GM20000 (cell line): ENCODE measurements at regions not wholly inside any gene's neighbourhood (a gene's known extent, or its start where the extent isn't known, plus 50 kb on each side); places are given as distances from the start of the nearest gene placed in this dataset.

Experiments used
- DNase-seq: peaks from one replicate; pipeline ENCODE4 v3.0.0; 2012; ENCODE audit warnings: low spot score
- TF ChIP-seq, protein P1 (sequence below): IDR thresholded peaks from 2 replicates; pipeline ENCODE4 v1.5.1; 2012; ENCODE audit warnings: mild to moderate bottlenecking, control low read depth; ENCODE audit errors: extremely low read depth, missing control alignments

GRCh38 chr5:117682416-117682815, 1107.8 kb upstream of the SEMA6A start:
- DNase-seq = no peak
- TF ChIP-seq, protein P1, sequence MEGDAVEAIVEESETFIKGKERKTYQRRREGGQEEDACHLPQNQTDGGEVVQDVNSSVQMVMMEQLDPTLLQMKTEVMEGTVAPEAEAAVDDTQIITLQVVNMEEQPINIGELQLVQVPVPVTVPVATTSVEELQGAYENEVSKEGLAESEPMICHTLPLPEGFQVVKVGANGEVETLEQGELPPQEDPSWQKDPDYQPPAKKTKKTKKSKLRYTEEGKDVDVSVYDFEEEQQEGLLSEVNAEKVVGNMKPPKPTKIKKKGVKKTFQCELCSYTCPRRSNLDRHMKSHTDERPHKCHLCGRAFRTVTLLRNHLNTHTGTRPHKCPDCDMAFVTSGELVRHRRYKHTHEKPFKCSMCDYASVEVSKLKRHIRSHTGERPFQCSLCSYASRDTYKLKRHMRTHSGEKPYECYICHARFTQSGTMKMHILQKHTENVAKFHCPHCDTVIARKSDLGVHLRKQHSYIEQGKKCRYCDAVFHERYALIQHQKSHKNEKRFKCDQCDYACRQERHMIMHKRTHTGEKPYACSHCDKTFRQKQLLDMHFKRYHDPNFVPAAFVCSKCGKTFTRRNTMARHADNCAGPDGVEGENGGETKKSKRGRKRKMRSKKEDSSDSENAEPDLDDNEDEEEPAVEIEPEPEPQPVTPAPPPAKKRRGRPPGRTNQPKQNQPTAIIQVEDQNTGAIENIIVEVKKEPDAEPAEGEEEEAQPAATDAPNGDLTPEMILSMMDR = no peak

DNA sequence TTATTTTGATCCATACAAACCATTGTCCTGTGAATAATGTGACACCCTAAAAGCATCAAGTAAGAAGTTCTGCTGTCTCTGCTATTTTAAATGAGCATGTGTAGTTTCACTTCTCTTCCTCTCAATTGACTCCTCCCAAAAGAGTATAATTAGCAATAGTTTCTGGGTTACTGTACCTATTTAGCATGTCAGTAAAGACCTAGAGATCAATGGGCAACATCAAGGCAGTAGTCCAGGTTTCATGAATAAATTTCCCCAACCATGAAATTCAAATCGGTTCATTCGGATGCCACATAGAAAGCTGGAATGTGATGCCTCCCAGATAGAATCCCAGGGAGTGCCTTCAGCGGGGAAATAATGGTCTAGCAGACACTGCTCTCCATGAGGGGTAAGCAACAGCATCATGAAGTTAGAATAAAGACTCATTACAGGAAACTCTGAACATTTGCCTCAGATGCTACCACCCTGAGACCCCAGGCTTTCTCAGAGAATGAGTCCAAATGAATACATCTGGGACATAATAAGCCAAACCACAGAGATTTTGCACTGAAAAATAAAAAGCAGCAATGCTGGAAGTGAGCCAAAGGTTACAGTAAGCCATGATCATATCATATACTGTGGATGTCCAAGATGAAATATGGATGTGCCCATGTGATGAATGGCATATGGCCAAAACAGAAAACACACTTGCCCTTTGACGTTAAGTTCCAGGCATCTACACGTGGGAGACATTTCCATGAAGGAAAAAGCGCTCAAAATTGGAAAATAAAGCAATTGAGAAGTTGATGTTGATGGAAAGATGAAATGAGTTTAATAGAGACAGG, 1107.0 kb upstream of the SEMA6A start:
- TF ChIP-seq, protein P1 = no peak
- no peak for DNase-seq

DNA sequence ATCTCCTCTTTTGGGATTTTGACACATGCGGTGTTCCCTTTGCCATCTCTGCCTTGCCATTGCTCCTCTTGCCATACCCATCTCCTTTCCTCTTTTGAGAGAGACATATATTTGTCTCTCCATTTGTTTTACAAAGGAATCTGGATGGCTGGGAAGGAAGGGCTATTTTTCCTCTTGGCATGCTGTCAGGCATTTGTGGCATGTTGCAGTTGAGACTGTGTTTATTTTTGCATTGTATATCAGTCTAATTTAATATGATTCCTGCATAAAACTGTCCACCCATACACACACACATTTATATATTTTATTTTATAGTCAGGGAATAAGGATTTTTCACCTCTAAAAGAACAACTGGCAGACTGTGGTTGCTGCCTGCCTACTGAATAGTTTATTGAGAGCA, 1105.8 kb upstream of the SEMA6A start:
- TF ChIP-seq, protein P1 = no peak
- no peak for DNase-seq

DNA sequence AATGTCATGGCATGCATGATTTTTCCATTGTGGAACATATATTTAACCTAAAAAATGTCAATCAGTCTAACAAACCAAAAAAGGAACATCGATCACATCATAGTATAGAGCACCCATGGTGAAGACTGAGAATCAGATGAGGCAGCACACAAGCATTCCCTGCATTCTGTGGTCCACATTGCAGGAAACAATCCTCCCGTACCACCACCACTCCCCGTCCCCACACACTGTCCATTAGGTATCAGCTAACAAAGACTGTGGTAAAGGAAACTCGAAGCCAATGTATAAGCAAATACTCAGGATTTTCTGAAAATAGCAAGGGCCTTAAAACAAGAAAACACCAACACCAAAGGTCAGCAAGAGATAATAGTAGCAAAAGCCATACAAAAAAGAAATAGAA, 1104.4 kb upstream of the SEMA6A start:
- no peak for DNase-seq
- TF ChIP-seq, protein P1 = no peak

DNA sequence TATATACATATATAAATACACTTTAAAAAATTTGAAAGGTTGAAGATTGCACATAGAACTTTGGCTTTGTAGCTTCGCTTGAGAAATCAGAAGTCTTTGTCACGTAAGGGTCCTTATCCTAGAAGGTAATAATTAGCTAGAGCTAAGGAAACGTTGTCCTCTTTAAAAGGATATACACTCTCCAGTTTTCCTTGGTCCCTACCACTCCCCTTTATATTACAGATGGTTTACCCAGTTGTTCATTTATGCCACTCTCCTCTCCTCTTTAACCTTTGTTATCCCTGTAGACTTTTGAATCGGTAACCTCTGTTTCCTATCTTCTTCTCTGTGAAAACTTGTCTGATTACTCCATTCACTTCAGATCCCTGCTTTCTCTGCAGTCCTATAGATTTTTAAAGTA, 1101.0 kb upstream of the SEMA6A start:
- TF ChIP-seq, protein P1 = no peak
- no peak for DNase-seq

- TF ChIP-seq, protein P1 = no peak
- no peak for DNase-seq
Observed at GRCh38 chr5:117671551-117671950, 1096.9 kb upstream of the SEMA6A start.

DNA sequence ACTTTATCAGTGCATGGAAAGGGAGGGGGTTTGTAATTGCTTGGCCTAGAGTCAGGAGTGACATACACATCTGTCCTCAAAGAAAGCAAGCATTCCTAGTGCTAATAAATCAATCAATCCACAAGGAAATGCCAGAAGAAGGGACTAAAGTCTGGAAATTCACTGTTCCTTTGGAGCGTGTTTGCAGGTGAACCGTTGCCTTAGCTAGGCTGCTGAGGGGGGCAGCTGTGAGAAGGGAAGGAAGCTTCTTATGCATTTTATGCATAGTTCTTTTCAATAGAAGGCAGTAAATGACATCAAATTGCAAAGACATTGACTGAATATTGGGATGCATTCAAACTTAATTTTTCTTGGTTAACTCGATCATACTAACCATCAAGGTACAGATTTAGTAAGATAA, 1092.5 kb upstream of the SEMA6A start:
- TF ChIP-seq, protein P1 = no peak
- DNase-seq = no peak
